ENCODE measurements at regions not wholly inside any gene's neighbourhood (a gene's known extent, or its start where the extent isn't known, plus 50 kb on each side); places are given as distances from the start of the nearest gene placed in this dataset.

GRCh38 chr17:13921841-13922776, 147.2 kb upstream of the COX10 start:
- Histone ChIP-seq H3F3A (ENCODE audit: insufficient read depth, low read length, poor library complexity, severe bottlenecking) (no peaks in the 10 kb centered on the region), H3K27ac (ENCODE audit: low read length) (no peak overlapping the region), H2AFZ (ENCODE audit: low read depth, low read length) (no peak overlapping the region), H3K4me2 (ENCODE audit: low read length) (no peak overlapping the region), H3K9me2 (ENCODE audit: insufficient read depth, low read length) (no peaks in the 10 kb centered on the region), H3K36me3 (ENCODE audit: insufficient read depth, low read length) (no peaks in the 10 kb centered on the region), H3K9ac (ENCODE audit: low read length) (no peak overlapping the region), H3K9me3 (ENCODE audit: low read length) (no peaks in the 10 kb centered on the region), H3K27me3 (ENCODE audit: insufficient read depth, low read depth, low read length) (no peaks in the 10 kb centered on the region), H3K79me2 (replicated peaks; ENCODE audit: insufficient read depth, low read length) (no peaks in the 10 kb centered on the region), H4K20me1 (ENCODE audit: insufficient read depth) (no peaks in the 10 kb centered on the region), H3K4me3 (ENCODE audit: low read length) (no peak overlapping the region)
- TF ChIP-seq EP300 (conservative IDR thresholded peaks at IDR 0.05; ENCODE audit: poor library complexity, severe bottlenecking) (no peak), RAD21 (conservative IDR thresholded peaks at IDR 0.05) (no peak), TAF1 (IDR thresholded peaks at IDR 0.05; ENCODE audit: low read depth) (no peak)

GRCh38 chr17:13922885-13923284, 146.4 kb upstream of the COX10 start:
- Histone ChIP-seq H3K36me3 (ENCODE audit: insufficient read depth, low read length) (no peaks in the 10 kb centered on the region), H3K9me2 (ENCODE audit: insufficient read depth, low read length) (no peaks in the 10 kb centered on the region), H3K27ac (ENCODE audit: low read length) (no peak overlapping the region), H2AFZ (ENCODE audit: low read depth, low read length) (no peak overlapping the region), H3K79me2 (replicated peaks; ENCODE audit: insufficient read depth, low read length) (no peaks in the 10 kb centered on the region), H3K4me3 (ENCODE audit: low read length) (no peak overlapping the region), H4K20me1 (ENCODE audit: insufficient read depth) (no peaks in the 10 kb centered on the region), H3K4me2 (ENCODE audit: low read length) (no peak overlapping the region), H3K9ac (ENCODE audit: low read length) (no peak overlapping the region), H3F3A (ENCODE audit: insufficient read depth, low read length, poor library complexity, severe bottlenecking) (no peaks in the 10 kb centered on the region), H3K27me3 (ENCODE audit: insufficient read depth, low read depth, low read length) (no peaks in the 10 kb centered on the region), H3K9me3 (ENCODE audit: low read length) (no peaks in the 10 kb centered on the region)
- TF ChIP-seq MXI1 (conservative IDR thresholded peaks at IDR 0.05; ENCODE audit: poor library complexity, severe bottlenecking) = no peak
- no peak for TF ChIP-seq TAF1 (IDR thresholded peaks at IDR 0.05; ENCODE audit: low read depth)
- TF ChIP-seq RAD21 (conservative IDR thresholded peaks at IDR 0.05) = no peak
- TF ChIP-seq EP300 (conservative IDR thresholded peaks at IDR 0.05; ENCODE audit: poor library complexity, severe bottlenecking) = no peak

GRCh38 chr17:13925579-13925978, 143.7 kb upstream of the COX10 start:
- Histone ChIP-seq H3K4me2 (ENCODE audit: low read length) (no peak overlapping the region), H2AFZ (ENCODE audit: low read depth, low read length) (no peak overlapping the region), H3K27me3 (ENCODE audit: insufficient read depth, low read depth, low read length) (no peaks in the 10 kb centered on the region), H3K36me3 (ENCODE audit: insufficient read depth, low read length) (no peaks in the 10 kb centered on the region), H3K4me3 (ENCODE audit: low read length) (no peak overlapping the region), H3K9me2 (ENCODE audit: insufficient read depth, low read length) (no peaks in the 10 kb centered on the region), H3F3A (ENCODE audit: insufficient read depth, low read length, poor library complexity, severe bottlenecking) (no peaks in the 10 kb centered on the region), H3K79me2 (replicated peaks; ENCODE audit: insufficient read depth, low read length) (no peaks in the 10 kb centered on the region), H4K20me1 (ENCODE audit: insufficient read depth) (no peaks in the 10 kb centered on the region), H3K9ac (ENCODE audit: low read length) (no peak overlapping the region), H3K27ac (ENCODE audit: low read length) (no peak overlapping the region), H3K9me3 (ENCODE audit: low read length) (no peaks in the 10 kb centered on the region)
- no peak for TF ChIP-seq SMC3 (conservative IDR thresholded peaks at IDR 0.05; ENCODE audit: poor library complexity)
- TF ChIP-seq TAF1 (IDR thresholded peaks at IDR 0.05; ENCODE audit: low read depth) = no peak
- no peak for TF ChIP-seq REST (IDR thresholded peaks at IDR 0.05; ENCODE audit: borderline replicate concordance)
- TF ChIP-seq RAD21 (conservative IDR thresholded peaks at IDR 0.05) = no peak
